Body of pancreas (tissue), 4 donors: ENCODE measurements at regions not wholly inside any gene's neighbourhood (a gene's known extent, or its start where the extent isn't known, plus 50 kb on each side); places are given as distances from the start of the nearest gene placed in this dataset.

Experiments
- POLR2A ChIP-seq, 3 donors: fragments of 450-650 bp; IDR thresholded peaks; one replicate each; pipeline ENCODE4 v1.6.1; 2016; ENCODE audit warnings: antibody characterized with exemption in 3 of 3, mild to moderate bottlenecking in 2 of 3
- TF ChIP-seq, protein P1 (sequence below), 7 experiments: fragments of 450-650 bp in 4 of 7; fragments of 200-600 bp in 3 of 7; sonication (generic) in 3 of 7; IDR thresholded peaks; one replicate each; pipeline ENCODE4 v1.5.1; 2016 to 2019; ENCODE audit warnings: antibody characterized with exemption in 7 of 7

DNA sequence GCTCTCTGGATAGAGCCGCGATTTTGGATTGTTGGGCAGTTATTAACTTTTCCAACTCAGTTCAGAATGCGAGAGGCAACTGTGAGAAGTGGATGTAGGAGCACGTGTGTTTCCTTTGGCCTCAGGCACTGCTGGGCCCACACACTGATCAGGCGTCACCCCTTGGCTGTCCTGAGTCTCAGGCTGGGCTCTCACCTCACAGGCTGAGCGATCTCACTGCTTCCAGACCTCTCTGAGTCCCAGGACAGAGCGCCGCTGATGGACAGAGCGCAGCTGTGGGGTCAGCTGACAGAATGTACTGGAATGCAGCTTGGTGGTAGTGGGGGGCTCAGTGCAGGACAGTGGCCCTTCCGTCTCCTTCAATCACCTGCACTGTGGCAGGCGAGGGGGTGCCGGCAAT is 516.2 kb downstream of the TBC1D22A start:
- TF ChIP-seq, protein P1, sequence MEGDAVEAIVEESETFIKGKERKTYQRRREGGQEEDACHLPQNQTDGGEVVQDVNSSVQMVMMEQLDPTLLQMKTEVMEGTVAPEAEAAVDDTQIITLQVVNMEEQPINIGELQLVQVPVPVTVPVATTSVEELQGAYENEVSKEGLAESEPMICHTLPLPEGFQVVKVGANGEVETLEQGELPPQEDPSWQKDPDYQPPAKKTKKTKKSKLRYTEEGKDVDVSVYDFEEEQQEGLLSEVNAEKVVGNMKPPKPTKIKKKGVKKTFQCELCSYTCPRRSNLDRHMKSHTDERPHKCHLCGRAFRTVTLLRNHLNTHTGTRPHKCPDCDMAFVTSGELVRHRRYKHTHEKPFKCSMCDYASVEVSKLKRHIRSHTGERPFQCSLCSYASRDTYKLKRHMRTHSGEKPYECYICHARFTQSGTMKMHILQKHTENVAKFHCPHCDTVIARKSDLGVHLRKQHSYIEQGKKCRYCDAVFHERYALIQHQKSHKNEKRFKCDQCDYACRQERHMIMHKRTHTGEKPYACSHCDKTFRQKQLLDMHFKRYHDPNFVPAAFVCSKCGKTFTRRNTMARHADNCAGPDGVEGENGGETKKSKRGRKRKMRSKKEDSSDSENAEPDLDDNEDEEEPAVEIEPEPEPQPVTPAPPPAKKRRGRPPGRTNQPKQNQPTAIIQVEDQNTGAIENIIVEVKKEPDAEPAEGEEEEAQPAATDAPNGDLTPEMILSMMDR (IDR thresholded peaks at IDR 0.05) = no peak
- no peak for TF ChIP-seq POLR2A (IDR thresholded peaks at IDR 0.05)
